ENCODE measurements at regions not wholly inside any gene's neighbourhood (a gene's known extent, or its start where the extent isn't known, plus 50 kb on each side); places are given as distances from the start of the nearest gene placed in this dataset.

DNA sequence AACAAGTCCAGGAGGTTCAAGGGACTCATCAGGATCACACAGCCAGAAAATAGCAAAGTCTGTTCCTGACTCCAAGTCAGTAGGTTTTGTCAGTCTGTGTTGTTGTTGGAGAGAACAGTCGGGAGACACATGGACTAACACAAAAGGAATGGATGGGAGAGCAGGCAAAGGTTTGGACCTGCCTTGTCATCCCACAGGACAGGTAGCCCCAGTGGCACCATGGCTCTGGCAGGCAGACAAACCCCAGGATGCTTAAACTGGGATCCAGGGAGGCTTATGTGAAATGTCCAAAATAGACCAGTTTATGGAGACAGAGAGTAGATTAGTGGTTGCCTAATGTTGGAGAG lies 201.6 kb upstream of the NAV2 start:
- TF ChIP-seq, protein P1, sequence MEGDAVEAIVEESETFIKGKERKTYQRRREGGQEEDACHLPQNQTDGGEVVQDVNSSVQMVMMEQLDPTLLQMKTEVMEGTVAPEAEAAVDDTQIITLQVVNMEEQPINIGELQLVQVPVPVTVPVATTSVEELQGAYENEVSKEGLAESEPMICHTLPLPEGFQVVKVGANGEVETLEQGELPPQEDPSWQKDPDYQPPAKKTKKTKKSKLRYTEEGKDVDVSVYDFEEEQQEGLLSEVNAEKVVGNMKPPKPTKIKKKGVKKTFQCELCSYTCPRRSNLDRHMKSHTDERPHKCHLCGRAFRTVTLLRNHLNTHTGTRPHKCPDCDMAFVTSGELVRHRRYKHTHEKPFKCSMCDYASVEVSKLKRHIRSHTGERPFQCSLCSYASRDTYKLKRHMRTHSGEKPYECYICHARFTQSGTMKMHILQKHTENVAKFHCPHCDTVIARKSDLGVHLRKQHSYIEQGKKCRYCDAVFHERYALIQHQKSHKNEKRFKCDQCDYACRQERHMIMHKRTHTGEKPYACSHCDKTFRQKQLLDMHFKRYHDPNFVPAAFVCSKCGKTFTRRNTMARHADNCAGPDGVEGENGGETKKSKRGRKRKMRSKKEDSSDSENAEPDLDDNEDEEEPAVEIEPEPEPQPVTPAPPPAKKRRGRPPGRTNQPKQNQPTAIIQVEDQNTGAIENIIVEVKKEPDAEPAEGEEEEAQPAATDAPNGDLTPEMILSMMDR (IDR thresholded peaks at IDR 0.05; ENCODE audit: borderline replicate concordance, extremely low read depth, low read length, poor library complexity, severe bottlenecking), result no peak
- no peak for TF ChIP-seq EZH2 (IDR thresholded peaks at IDR 0.05; ENCODE audit: borderline replicate concordance, low read depth, low read length, severe bottlenecking)
